GM23338 (cell line): ENCODE measurements at regions not wholly inside any gene's neighbourhood (a gene's known extent, or its start where the extent isn't known, plus 50 kb on each side); places are given as distances from the start of the nearest gene placed in this dataset.

Experiments
- ATAC-seq: fragments of 200-7000 bp; cut with Tn5 transposase; 3 replicates; pipeline ENCODE4 v1.9.1; 2020
- DNase-seq: peaks from one replicate; pipeline ENCODE4 v3.0.0-alpha.2; 2015; ENCODE audit warnings: low spot score
- H2AFZ ChIP-seq: fragments of 200-600 bp; sonication (generic); 2 replicates; pipeline ENCODE4 v1.8.0; 2016; ENCODE audit warnings: antibody characterized with exemption, mild to moderate bottlenecking, moderate library complexity
- H3F3A ChIP-seq: fragments of 200-600 bp; sonication (generic); replicated peaks from 2 replicates; pipeline ENCODE4 v1.8.0; 2017; ENCODE audit warnings: antibody characterized with exemption, mixed run types, low read depth
- H3K27ac ChIP-seq: fragments of 200-600 bp; sonication (generic); 2 replicates; pipeline ENCODE4 v1.6.1; 2016; ENCODE audit warnings: low read depth
- H3K27me3 ChIP-seq: fragments of 200-600 bp; sonication (generic); 2 replicates; pipeline ENCODE4 v1.8.0; 2016; ENCODE audit warnings: mild to moderate bottlenecking, mixed run types, moderate library complexity; ENCODE audit not compliant: insufficient read depth
- H3K36me3 ChIP-seq: fragments of 200-600 bp; sonication (generic); 2 replicates; pipeline ENCODE4 v1.8.0; 2016; ENCODE audit warnings: mild to moderate bottlenecking; ENCODE audit not compliant: insufficient read depth
- H3K4me1 ChIP-seq: fragments of 200-600 bp; sonication (generic); 2 replicates; pipeline ENCODE4 v1.8.0; 2016; ENCODE audit warnings: mild to moderate bottlenecking, moderate library complexity; ENCODE audit not compliant: insufficient read depth
- H3K4me2 ChIP-seq: fragments of 200-600 bp; sonication (generic); 2 replicates; pipeline ENCODE4 v1.7.1; 2017; ENCODE audit warnings: mixed run types
- H3K4me3 ChIP-seq: fragments of 200-600 bp; sonication (generic); 2 replicates; pipeline ENCODE4 v1.6.1; 2016; ENCODE audit warnings: mixed run types
- H3K79me2 ChIP-seq: fragments of 200-600 bp; sonication (generic); replicated peaks from 2 replicates; pipeline ENCODE4 v1.8.0; 2017; ENCODE audit warnings: mild to moderate bottlenecking; ENCODE audit not compliant: insufficient read depth
- H3K9me2 ChIP-seq: fragments of 200-600 bp; sonication (generic); 2 replicates; pipeline ENCODE4 v1.8.0; 2017; ENCODE audit not compliant: insufficient read depth
- H4K20me1 ChIP-seq: fragments of 200-600 bp; sonication (generic); replicated peaks from 2 replicates; pipeline ENCODE4 v1.8.0; 2017; ENCODE audit warnings: mild to moderate bottlenecking; ENCODE audit not compliant: insufficient read depth
- H3K27ac Mint-ChIP-seq: 2 replicates; pipeline ENCODE4 v1.8.0; 2020; ENCODE audit warnings: inconsistent platforms, mild to moderate bottlenecking, moderate library complexity, mixed read lengths
- H3K27me3 Mint-ChIP-seq: 3 replicates; pipeline ENCODE4 v1.8.0; 2022; ENCODE audit warnings: low read depth, mild to moderate bottlenecking, moderate library complexity, mixed read lengths, inconsistent platforms; ENCODE audit not compliant: insufficient read depth, poor library complexity
- H3K36me3 Mint-ChIP-seq: 3 replicates; pipeline ENCODE4 v1.8.0; 2021; ENCODE audit warnings: low read depth, mild to moderate bottlenecking, inconsistent platforms, moderate library complexity, mixed read lengths
- H3K4me1 Mint-ChIP-seq: 3 replicates; pipeline ENCODE4 v1.8.0; 2020; ENCODE audit warnings: mild to moderate bottlenecking, inconsistent platforms, mixed read lengths
- H3K4me3 Mint-ChIP-seq: 3 replicates; pipeline ENCODE4 v1.8.0; 2021; ENCODE audit warnings: moderate library complexity, mild to moderate bottlenecking, inconsistent platforms, mixed read lengths
- H3K9me3 Mint-ChIP-seq: 3 replicates; pipeline ENCODE4 v1.8.0; 2020; ENCODE audit warnings: moderate library complexity, mild to moderate bottlenecking, inconsistent platforms, mixed read lengths
- CREB1 ChIP-seq: fragments of 250-450 bp; sonication (Bioruptor Pico); IDR thresholded peaks from 2 replicates; pipeline ENCODE4 v1.5.0; 2020; ENCODE audit warnings: low read depth, mild to moderate bottlenecking, moderate library complexity
- CTCF ChIP-seq, 2 experiments: fragments of 200-600 bp in 1 of 2; sonication (generic) in 1 of 2; conservative IDR thresholded peaks; 2 replicates each; pipeline versions ENCODE4 v1.5.1 to v1.6.1; 2016 to 2017; ENCODE audit warnings: antibody characterized with exemption in 2 of 2, low read depth in 2 of 2, mild to moderate bottlenecking in 2 of 2, moderate library complexity in 1 of 2
- EZH2 ChIP-seq: fragments of 200-600 bp; sonication (generic); IDR thresholded peaks from one replicate; pipeline ENCODE4 v1.8.0; 2017; ENCODE audit warnings: antibody characterized with exemption, mild to moderate bottlenecking, low read depth; ENCODE audit not compliant: unreplicated experiment
- EZH2phosphoT487 ChIP-seq: fragments of 200-600 bp; sonication (generic); IDR thresholded peaks from one replicate; pipeline ENCODE4 v1.8.1; 2018; ENCODE audit warnings: antibody characterized with exemption; ENCODE audit not compliant: unreplicated experiment
- JUNB ChIP-seq: IDR thresholded peaks from one replicate; pipeline ENCODE4 v1.6.1; 2016; ENCODE audit warnings: antibody characterized with exemption; ENCODE audit not compliant: unreplicated experiment
- NANOG ChIP-seq: IDR thresholded peaks from 2 replicates; pipeline ENCODE4 v1.6.1; 2016; ENCODE audit warnings: antibody characterized with exemption, borderline replicate concordance
- POLR2AphosphoS5 ChIP-seq: IDR thresholded peaks from 2 replicates; pipeline ENCODE4 v1.6.1; 2016; ENCODE audit warnings: antibody characterized with exemption, low read depth
- STAT1 ChIP-seq: IDR thresholded peaks from one replicate; pipeline ENCODE4 v1.6.1; 2016; ENCODE audit warnings: antibody characterized with exemption; ENCODE audit not compliant: unreplicated experiment
- ZNF114 ChIP-seq: fragments of 250-450 bp; sonication (Bioruptor Pico); IDR thresholded peaks from 2 replicates; pipeline ENCODE4 v1.5.0; 2020; ENCODE audit warnings: mild to moderate bottlenecking, moderate library complexity
- ZNF331 ChIP-seq: fragments of 250-450 bp; sonication (Bioruptor Pico); IDR thresholded peaks from 2 replicates; pipeline ENCODE4 v1.5.0; 2020; ENCODE audit warnings: low read depth, mild to moderate bottlenecking, moderate library complexity
- ZNF462 ChIP-seq: fragments of 250-450 bp; sonication (Bioruptor Pico); IDR thresholded peaks from 2 replicates; pipeline ENCODE4 v1.5.0; 2020; ENCODE audit warnings: mild to moderate bottlenecking, moderate library complexity
- TF ChIP-seq, protein P1 (sequence below): IDR thresholded peaks from one replicate; pipeline ENCODE4 v1.6.1; 2018; ENCODE audit warnings: antibody characterized with exemption; ENCODE audit not compliant: unreplicated experiment
- TF ChIP-seq, protein P2 (sequence below): IDR thresholded peaks from 2 replicates; pipeline ENCODE4 v1.6.1; 2016; ENCODE audit warnings: antibody characterized with exemption

GRCh38 chr14:56703947-56704346, 106.3 kb downstream of the OTX2 start:
- TF ChIP-seq POLR2AphosphoS5 (no peak), ZNF114 (CRISPR knock-in tag) (no peak), EZH2phosphoT487 (no peak), JUNB (no peak), EZH2 (no peak), STAT1 (no peak), NANOG (no peak), ZNF331 (CRISPR knock-in tag) (no peak), CREB1 (CRISPR knock-in tag) (no peak), CTCF (conservative IDR thresholded peaks at IDR 0.05; ENCODE audit: low read depth in 2 of 2) (no peak), ZNF462 (CRISPR knock-in tag) (no peak)
- TF ChIP-seq, protein P1, sequence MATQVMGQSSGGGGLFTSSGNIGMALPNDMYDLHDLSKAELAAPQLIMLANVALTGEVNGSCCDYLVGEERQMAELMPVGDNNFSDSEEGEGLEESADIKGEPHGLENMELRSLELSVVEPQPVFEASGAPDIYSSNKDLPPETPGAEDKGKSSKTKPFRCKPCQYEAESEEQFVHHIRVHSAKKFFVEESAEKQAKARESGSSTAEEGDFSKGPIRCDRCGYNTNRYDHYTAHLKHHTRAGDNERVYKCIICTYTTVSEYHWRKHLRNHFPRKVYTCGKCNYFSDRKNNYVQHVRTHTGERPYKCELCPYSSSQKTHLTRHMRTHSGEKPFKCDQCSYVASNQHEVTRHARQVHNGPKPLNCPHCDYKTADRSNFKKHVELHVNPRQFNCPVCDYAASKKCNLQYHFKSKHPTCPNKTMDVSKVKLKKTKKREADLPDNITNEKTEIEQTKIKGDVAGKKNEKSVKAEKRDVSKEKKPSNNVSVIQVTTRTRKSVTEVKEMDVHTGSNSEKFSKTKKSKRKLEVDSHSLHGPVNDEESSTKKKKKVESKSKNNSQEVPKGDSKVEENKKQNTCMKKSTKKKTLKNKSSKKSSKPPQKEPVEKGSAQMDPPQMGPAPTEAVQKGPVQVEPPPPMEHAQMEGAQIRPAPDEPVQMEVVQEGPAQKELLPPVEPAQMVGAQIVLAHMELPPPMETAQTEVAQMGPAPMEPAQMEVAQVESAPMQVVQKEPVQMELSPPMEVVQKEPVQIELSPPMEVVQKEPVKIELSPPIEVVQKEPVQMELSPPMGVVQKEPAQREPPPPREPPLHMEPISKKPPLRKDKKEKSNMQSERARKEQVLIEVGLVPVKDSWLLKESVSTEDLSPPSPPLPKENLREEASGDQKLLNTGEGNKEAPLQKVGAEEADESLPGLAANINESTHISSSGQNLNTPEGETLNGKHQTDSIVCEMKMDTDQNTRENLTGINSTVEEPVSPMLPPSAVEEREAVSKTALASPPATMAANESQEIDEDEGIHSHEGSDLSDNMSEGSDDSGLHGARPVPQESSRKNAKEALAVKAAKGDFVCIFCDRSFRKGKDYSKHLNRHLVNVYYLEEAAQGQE: no peak
- TF ChIP-seq, protein P2, sequence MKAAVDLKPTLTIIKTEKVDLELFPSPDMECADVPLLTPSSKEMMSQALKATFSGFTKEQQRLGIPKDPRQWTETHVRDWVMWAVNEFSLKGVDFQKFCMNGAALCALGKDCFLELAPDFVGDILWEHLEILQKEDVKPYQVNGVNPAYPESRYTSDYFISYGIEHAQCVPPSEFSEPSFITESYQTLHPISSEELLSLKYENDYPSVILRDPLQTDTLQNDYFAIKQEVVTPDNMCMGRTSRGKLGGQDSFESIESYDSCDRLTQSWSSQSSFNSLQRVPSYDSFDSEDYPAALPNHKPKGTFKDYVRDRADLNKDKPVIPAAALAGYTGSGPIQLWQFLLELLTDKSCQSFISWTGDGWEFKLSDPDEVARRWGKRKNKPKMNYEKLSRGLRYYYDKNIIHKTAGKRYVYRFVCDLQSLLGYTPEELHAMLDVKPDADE: no peak
- DNase-seq: peak; percentile 20
- Mint-ChIP-seq H3K27me3 (peaks cover 2% of the 10 kb centered on the region), H3K36me3 (no peaks in the 10 kb centered on the region), H3K4me1 (peaks cover 28% of the 10 kb centered on the region), H3K4me3 (no peak overlapping the region), H3K9me3 (no peaks in the 10 kb centered on the region), H3K27ac (peak overlapping the region; percentile 14; the same call in 1 of the 2 replicates)
- no peaks in the 10 kb centered on the region for H3K9me2 ChIP-seq
- no peaks in the 10 kb centered on the region for H3F3A ChIP-seq
- no peak overlapping the region for H2AFZ ChIP-seq
- no peaks in the 10 kb centered on the region for H3K36me3 ChIP-seq
- no peak overlapping the region for H3K27ac ChIP-seq
- ATAC-seq: peak; percentile 66
- no peaks in the 10 kb centered on the region for H3K79me2 ChIP-seq
- H3K27me3 ChIP-seq: no peaks in the 10 kb centered on the region
- H3K4me2 ChIP-seq: no peak overlapping the region; the same call in 1 of the 2 replicates
- no peaks in the 10 kb centered on the region for H4K20me1 ChIP-seq
- H3K4me1 ChIP-seq: peaks cover 25% of the 10 kb centered on the region
- H3K4me3 ChIP-seq: no peak overlapping the region
